ENCODE measurements at regions not wholly inside any gene's neighbourhood (a gene's known extent, or its start where the extent isn't known, plus 50 kb on each side); places are given as distances from the start of the nearest gene placed in this dataset.

DNA sequence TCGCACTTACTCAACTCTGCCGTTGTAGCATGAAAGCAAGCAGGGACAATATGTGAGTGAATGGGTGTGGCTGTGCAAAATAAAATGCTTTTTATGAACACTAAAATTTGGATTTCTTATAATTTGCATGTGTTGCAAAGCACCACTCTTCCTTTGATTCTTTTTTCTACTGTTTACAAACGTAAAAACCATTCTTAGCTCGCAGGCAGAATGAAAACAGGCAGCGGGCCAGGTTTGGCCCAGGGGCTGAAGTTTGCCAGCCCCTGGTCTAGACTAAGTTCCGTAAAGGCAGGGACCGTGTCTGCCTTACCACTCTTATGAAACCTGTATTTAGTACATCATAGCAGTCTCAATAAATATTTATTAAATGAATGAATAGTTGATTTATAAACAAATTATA, 83.7 kb upstream of the SPATS2L start:
- no peak for TF ChIP-seq POLR2A (IDR thresholded peaks at IDR 0.05)
- TF ChIP-seq, protein P1, sequence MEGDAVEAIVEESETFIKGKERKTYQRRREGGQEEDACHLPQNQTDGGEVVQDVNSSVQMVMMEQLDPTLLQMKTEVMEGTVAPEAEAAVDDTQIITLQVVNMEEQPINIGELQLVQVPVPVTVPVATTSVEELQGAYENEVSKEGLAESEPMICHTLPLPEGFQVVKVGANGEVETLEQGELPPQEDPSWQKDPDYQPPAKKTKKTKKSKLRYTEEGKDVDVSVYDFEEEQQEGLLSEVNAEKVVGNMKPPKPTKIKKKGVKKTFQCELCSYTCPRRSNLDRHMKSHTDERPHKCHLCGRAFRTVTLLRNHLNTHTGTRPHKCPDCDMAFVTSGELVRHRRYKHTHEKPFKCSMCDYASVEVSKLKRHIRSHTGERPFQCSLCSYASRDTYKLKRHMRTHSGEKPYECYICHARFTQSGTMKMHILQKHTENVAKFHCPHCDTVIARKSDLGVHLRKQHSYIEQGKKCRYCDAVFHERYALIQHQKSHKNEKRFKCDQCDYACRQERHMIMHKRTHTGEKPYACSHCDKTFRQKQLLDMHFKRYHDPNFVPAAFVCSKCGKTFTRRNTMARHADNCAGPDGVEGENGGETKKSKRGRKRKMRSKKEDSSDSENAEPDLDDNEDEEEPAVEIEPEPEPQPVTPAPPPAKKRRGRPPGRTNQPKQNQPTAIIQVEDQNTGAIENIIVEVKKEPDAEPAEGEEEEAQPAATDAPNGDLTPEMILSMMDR (IDR thresholded peaks at IDR 0.05), result no peak
